ENCODE measurements at regions not wholly inside any gene's neighbourhood (a gene's known extent, or its start where the extent isn't known, plus 50 kb on each side); places are given as distances from the start of the nearest gene placed in this dataset.

- DNase-seq (ENCODE audit: low read depth) = no peak
- no peak overlapping the region for H3K4me3 ChIP-seq (ENCODE audit: low read depth, low read length)
- TF ChIP-seq CTCF (IDR thresholded peaks at IDR 0.05; ENCODE audit: insufficient read depth, low read depth, low read length) = no peak
Measured at GRCh38 chr7:43004082-43004481, 71.9 kb downstream of the MRPL32 start.

- DNase-seq (ENCODE audit: low read depth) = no peak
- no peak for TF ChIP-seq CTCF (IDR thresholded peaks at IDR 0.05; ENCODE audit: insufficient read depth, low read depth, low read length)
- H3K4me3 ChIP-seq (ENCODE audit: low read depth, low read length) = no peak overlapping the region
Measured at GRCh38 chr7:43006008-43006407, 73.8 kb downstream of the MRPL32 start.

- TF ChIP-seq CTCF (IDR thresholded peaks at IDR 0.05; ENCODE audit: insufficient read depth, low read depth, low read length) = no peak
- no peak overlapping the region for H3K4me3 ChIP-seq (ENCODE audit: low read depth, low read length)
- DNase-seq (ENCODE audit: low read depth) = no peak
Measured at GRCh38 chr7:43010061-43010460, 77.9 kb downstream of the MRPL32 start.

GRCh38 chr7:43011879-43012278 lies 79.7 kb downstream of the MRPL32 start:
- TF ChIP-seq CTCF (IDR thresholded peaks at IDR 0.05; ENCODE audit: insufficient read depth, low read depth, low read length) = no peak
- no peak overlapping the region for H3K4me3 ChIP-seq (ENCODE audit: low read depth, low read length)
- DNase-seq (ENCODE audit: low read depth) = no peak

GRCh38 chr7:43014406-43014805 lies 82.2 kb downstream of the MRPL32 start:
- DNase-seq (ENCODE audit: low read depth) = no peak
- no peak overlapping the region for H3K4me3 ChIP-seq (ENCODE audit: low read depth, low read length)
- no peak for TF ChIP-seq CTCF (IDR thresholded peaks at IDR 0.05; ENCODE audit: insufficient read depth, low read depth, low read length)

- DNase-seq (ENCODE audit: low read depth) = no peak
- H3K4me3 ChIP-seq (ENCODE audit: low read depth, low read length) = no peak overlapping the region
- TF ChIP-seq CTCF (IDR thresholded peaks at IDR 0.05; ENCODE audit: insufficient read depth, low read depth, low read length) = no peak
Measured at GRCh38 chr7:43015301-43015700, 83.1 kb downstream of the MRPL32 start.

- no peak for DNase-seq (ENCODE audit: low read depth)
- H3K4me3 ChIP-seq (ENCODE audit: low read depth, low read length) = no peak overlapping the region
- no peak for TF ChIP-seq CTCF (IDR thresholded peaks at IDR 0.05; ENCODE audit: insufficient read depth, low read depth, low read length)
Measured at GRCh38 chr7:43018446-43018845, 86.3 kb downstream of the MRPL32 start.

Data from fibroblast of villous mesenchyme (primary cell).